ENCODE measurements at regions not wholly inside any gene's neighbourhood (a gene's known extent, or its start where the extent isn't known, plus 50 kb on each side); places are given as distances from the start of the nearest gene placed in this dataset.
"Not testable (repeated sequence)": the region's sequence is repeated elsewhere in the genome, so short reads cannot be mapped to it uniquely, and the experiment has no call there.

GRCh38 chr3:82201316-82201715 is 439.9 kb upstream of the GBE1 start:
- H3K36me3 Mint-ChIP-seq (ENCODE audit: low read depth), result no peaks in the 10 kb centered on the region
- H3K4me3 Mint-ChIP-seq, result no peak overlapping the region
- no peak overlapping the region for H3K27ac Mint-ChIP-seq
- no peaks in the 10 kb centered on the region for H3K27me3 Mint-ChIP-seq
- no peak for DNase-seq
- intact Hi-C loops (cut with micrococcal nuclease), result no loop called here
- no peaks in the 10 kb centered on the region for H3K9me3 Mint-ChIP-seq
- H3K4me1 Mint-ChIP-seq, result no peaks in the 10 kb centered on the region

GRCh38 chr3:82198009-82198408 is 436.6 kb upstream of the GBE1 start:
- DNase-seq, result no peak
- no peaks in the 10 kb centered on the region for H3K4me1 Mint-ChIP-seq
- H3K36me3 Mint-ChIP-seq (ENCODE audit: low read depth), result no peaks in the 10 kb centered on the region
- no peak overlapping the region for H3K27ac Mint-ChIP-seq
- no peaks in the 10 kb centered on the region for H3K9me3 Mint-ChIP-seq
- no peak overlapping the region for H3K4me3 Mint-ChIP-seq
- intact Hi-C loops (cut with micrococcal nuclease), result no loop called here
- no peaks in the 10 kb centered on the region for H3K27me3 Mint-ChIP-seq

- no peaks in the 10 kb centered on the region for H3K4me1 Mint-ChIP-seq
- no peaks in the 10 kb centered on the region for H3K9me3 Mint-ChIP-seq
- intact Hi-C loops (cut with micrococcal nuclease), result no loop called here
- H3K27me3 Mint-ChIP-seq, result no peaks in the 10 kb centered on the region
- no peak overlapping the region for H3K4me3 Mint-ChIP-seq
- H3K36me3 Mint-ChIP-seq (ENCODE audit: low read depth), result no peaks in the 10 kb centered on the region
- no peak overlapping the region for H3K27ac Mint-ChIP-seq
- no peak for DNase-seq
Measured at GRCh38 chr3:82196645-82197044, 435.2 kb upstream of the GBE1 start.

GRCh38 chr3:82194870-82195269 is 433.4 kb upstream of the GBE1 start:
- Mint-ChIP-seq H3K27ac (no peak overlapping the region), H3K4me3 (no peak overlapping the region), H3K4me1 (no peaks in the 10 kb centered on the region), H3K27me3 (no peaks in the 10 kb centered on the region), H3K9me3 (no peaks in the 10 kb centered on the region), H3K36me3 (ENCODE audit: low read depth) (no peaks in the 10 kb centered on the region)
- DNase-seq, result no peak
- intact Hi-C loops (cut with micrococcal nuclease), result no loop called here

- Mint-ChIP-seq H3K27ac (no peak overlapping the region), H3K27me3 (no peaks in the 10 kb centered on the region), H3K9me3 (no peaks in the 10 kb centered on the region), H3K36me3 (ENCODE audit: low read depth) (no peaks in the 10 kb centered on the region), H3K4me3 (no peak overlapping the region), H3K4me1 (no peaks in the 10 kb centered on the region)
- DNase-seq, result no peak
- intact Hi-C loops (cut with micrococcal nuclease), result no loop called here
Measured at GRCh38 chr3:82186017-82186416, 424.6 kb upstream of the GBE1 start.

- no peak for DNase-seq
- Mint-ChIP-seq H3K4me3 (no peak overlapping the region), H3K4me1 (no peaks in the 10 kb centered on the region), H3K9me3 (peaks cover 4% of the 10 kb centered on the region), H3K27me3 (no peaks in the 10 kb centered on the region), H3K27ac (no peak overlapping the region), H3K36me3 (ENCODE audit: low read depth) (no peaks in the 10 kb centered on the region)
- intact Hi-C loops (cut with micrococcal nuclease), result no loop called here
Measured at GRCh38 chr3:82179291-82179690, 417.8 kb upstream of the GBE1 start.

GRCh38 chr3:82178291-82178690 is 416.8 kb upstream of the GBE1 start:
- Mint-ChIP-seq H3K4me3 (no peak overlapping the region), H3K9me3 (peaks cover 4% of the 10 kb centered on the region), H3K27me3 (no peaks in the 10 kb centered on the region), H3K4me1 (no peaks in the 10 kb centered on the region), H3K27ac (no peak overlapping the region), H3K36me3 (ENCODE audit: low read depth) (no peaks in the 10 kb centered on the region)
- intact Hi-C loops (cut with micrococcal nuclease), result no loop called here
- no peak for DNase-seq

GRCh38 chr3:82177774-82178173 is 416.3 kb upstream of the GBE1 start:
- Mint-ChIP-seq H3K4me1 (no peaks in the 10 kb centered on the region), H3K9me3 (peaks cover 4% of the 10 kb centered on the region), H3K27me3 (no peaks in the 10 kb centered on the region), H3K36me3 (ENCODE audit: low read depth) (no peaks in the 10 kb centered on the region), H3K27ac (no peak overlapping the region), H3K4me3 (no peak overlapping the region)
- DNase-seq, result no peak
- intact Hi-C loops (cut with micrococcal nuclease), result no loop called here

GRCh38 chr3:82165266-82165665 is 403.8 kb upstream of the GBE1 start:
- Mint-ChIP-seq H3K27me3 (no peaks in the 10 kb centered on the region), H3K36me3 (ENCODE audit: low read depth) (no peaks in the 10 kb centered on the region), H3K4me1 (no peaks in the 10 kb centered on the region), H3K4me3 (no peak overlapping the region), H3K27ac (no peak overlapping the region), H3K9me3 (no peaks in the 10 kb centered on the region)
- no peak for DNase-seq
- intact Hi-C loops (cut with micrococcal nuclease), result no loop called here

- Mint-ChIP-seq H3K9me3 (no peaks in the 10 kb centered on the region), H3K4me1 (no peaks in the 10 kb centered on the region), H3K27ac (no peak overlapping the region), H3K27me3 (no peaks in the 10 kb centered on the region), H3K36me3 (ENCODE audit: low read depth) (no peaks in the 10 kb centered on the region), H3K4me3 (no peak overlapping the region)
- no peak for DNase-seq
- intact Hi-C loops (cut with micrococcal nuclease), result no loop called here
Measured at GRCh38 chr3:82163907-82164520, 402.6 kb upstream of the GBE1 start.

- Mint-ChIP-seq H3K27ac (no peak overlapping the region), H3K4me3 (no peak overlapping the region), H3K9me3 (no peaks in the 10 kb centered on the region), H3K36me3 (ENCODE audit: low read depth) (no peaks in the 10 kb centered on the region), H3K4me1 (no peaks in the 10 kb centered on the region), H3K27me3 (no peaks in the 10 kb centered on the region)
- DNase-seq, result no peak
- intact Hi-C loops (cut with micrococcal nuclease), result no loop called here
Measured at GRCh38 chr3:82157952-82158351, 396.5 kb upstream of the GBE1 start.

- H3K4me1 Mint-ChIP-seq; intact Hi-C loops (cut with micrococcal nuclease): not testable (repeated sequence)
Measured at GRCh38 chr3:82153892-82154291, 392.4 kb upstream of the GBE1 start.

GRCh38 chr3:82145742-82146141 is 384.3 kb upstream of the GBE1 start:
- intact Hi-C loops (cut with micrococcal nuclease), result no loop called here
- no peaks in the 10 kb centered on the region for H3K36me3 Mint-ChIP-seq (ENCODE audit: low read depth)
- H3K4me1 Mint-ChIP-seq, result no peaks in the 10 kb centered on the region
- no peaks in the 10 kb centered on the region for H3K9me3 Mint-ChIP-seq
- H3K4me3 Mint-ChIP-seq, result no peak overlapping the region
- DNase-seq, result no peak
- H3K27ac Mint-ChIP-seq, result no peak overlapping the region
- H3K27me3 Mint-ChIP-seq, result no peaks in the 10 kb centered on the region

More at GRCh38 chr3:82153892-82154291, 392.4 kb upstream of the GBE1 start:
- not testable (repeated sequence) for H3K27me3 Mint-ChIP-seq; H3K9me3 Mint-ChIP-seq; H3K27ac Mint-ChIP-seq; H3K4me3 Mint-ChIP-seq; DNase-seq; H3K36me3 Mint-ChIP-seq (ENCODE audit: low read depth)

- no peaks in the 10 kb centered on the region for H3K36me3 Mint-ChIP-seq (ENCODE audit: low read depth)
- H3K4me3 Mint-ChIP-seq, result no peak overlapping the region
- intact Hi-C loops (cut with micrococcal nuclease), result no loop called here
- no peak overlapping the region for H3K27ac Mint-ChIP-seq
- DNase-seq, result no peak
- no peaks in the 10 kb centered on the region for H3K27me3 Mint-ChIP-seq
- no peaks in the 10 kb centered on the region for H3K4me1 Mint-ChIP-seq
- H3K9me3 Mint-ChIP-seq, result no peaks in the 10 kb centered on the region
Measured at GRCh38 chr3:82144811-82145210, 383.4 kb upstream of the GBE1 start.

GRCh38 chr3:82143661-82144412 is 382.4 kb upstream of the GBE1 start:
- Mint-ChIP-seq H3K27ac (no peak overlapping the region), H3K4me1 (no peaks in the 10 kb centered on the region), H3K27me3 (no peaks in the 10 kb centered on the region), H3K9me3 (no peaks in the 10 kb centered on the region), H3K36me3 (ENCODE audit: low read depth) (no peaks in the 10 kb centered on the region), H3K4me3 (no peak overlapping the region)
- DNase-seq, result no peak
- intact Hi-C loops (cut with micrococcal nuclease), result no loop called here
